CD4-positive, alpha-beta T cell treated with Interleukin-15 for 4 hours (primary cell): ENCODE measurements at regions not wholly inside any gene's neighbourhood (a gene's known extent, or its start where the extent isn't known, plus 50 kb on each side); places are given as distances from the start of the nearest gene placed in this dataset.
A peak's percentile ranks its signal among the peaks of the same experiment; 100 is the strongest.

Experiments used
- DNase-seq: peaks from one replicate; pipeline ENCODE4 v3.0.0-alpha.2; 2020; ENCODE audit warnings: low spot score

- no peak for DNase-seq
Measured at GRCh38 chr6:168908166-168908565, 345.5 kb downstream of the THBS2 start.

GRCh38 chr6:168906391-168906790 lies 347.3 kb downstream of the THBS2 start:
- DNase-seq = no peak

- peak; percentile 37 for DNase-seq
Measured at GRCh38 chr6:168905451-168906090, 348.1 kb downstream of the THBS2 start.

- no peak for DNase-seq
Measured at GRCh38 chr6:168903613-168904345, 349.9 kb downstream of the THBS2 start.

- no peak for DNase-seq
Measured at GRCh38 chr6:168902075-168902474, 351.6 kb downstream of the THBS2 start.

- DNase-seq = no peak
Measured at GRCh38 chr6:168901076-168901475, 352.6 kb downstream of the THBS2 start.

DNA sequence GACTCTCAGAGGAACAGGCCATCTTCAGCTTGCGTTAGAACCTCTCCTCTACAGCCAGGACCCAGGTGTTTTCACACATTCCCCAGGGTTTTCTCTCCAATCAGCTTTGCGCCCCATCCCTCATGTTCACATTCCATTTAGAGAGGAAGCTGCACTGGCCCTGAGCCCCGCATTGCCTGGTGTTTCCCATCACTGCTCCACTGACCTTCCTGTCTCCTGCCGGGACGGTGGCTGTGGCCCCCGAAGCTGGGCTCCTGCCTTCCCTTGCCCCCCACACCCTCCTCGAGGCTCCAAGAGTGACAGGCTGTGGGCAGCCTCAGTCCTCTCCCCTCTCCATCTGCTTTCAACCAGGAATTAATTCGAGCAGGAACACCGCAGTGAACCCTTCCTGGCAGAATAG lies 357.3 kb downstream of the THBS2 start:
- DNase-seq = no peak

- DNase-seq = peak; percentile 76
Measured at GRCh38 chr6:168895102-168895812, 358.4 kb downstream of the THBS2 start.

GRCh38 chr6:168892031-168892430 lies 361.6 kb downstream of the THBS2 start:
- DNase-seq = no peak

DNA sequence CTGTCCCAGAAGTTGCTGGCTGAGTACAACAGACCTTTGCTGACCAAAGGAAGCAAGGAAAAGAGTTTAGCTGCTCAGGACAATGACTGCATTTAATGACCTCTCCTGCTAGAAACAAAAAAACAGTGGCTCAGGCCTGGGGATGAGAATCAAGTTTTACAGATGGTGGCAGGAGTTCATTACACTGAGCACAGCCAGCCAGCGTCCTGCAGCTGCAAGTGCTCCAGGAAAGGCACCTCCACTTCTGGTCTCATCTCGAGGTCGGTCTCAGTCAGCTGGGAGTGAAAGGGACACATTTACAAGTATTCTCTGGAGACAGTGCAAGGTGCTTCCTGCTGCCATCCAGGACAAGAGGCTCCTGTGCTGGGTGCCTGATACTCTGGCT lies 362.7 kb downstream of the THBS2 start:
- no peak for DNase-seq

DNA sequence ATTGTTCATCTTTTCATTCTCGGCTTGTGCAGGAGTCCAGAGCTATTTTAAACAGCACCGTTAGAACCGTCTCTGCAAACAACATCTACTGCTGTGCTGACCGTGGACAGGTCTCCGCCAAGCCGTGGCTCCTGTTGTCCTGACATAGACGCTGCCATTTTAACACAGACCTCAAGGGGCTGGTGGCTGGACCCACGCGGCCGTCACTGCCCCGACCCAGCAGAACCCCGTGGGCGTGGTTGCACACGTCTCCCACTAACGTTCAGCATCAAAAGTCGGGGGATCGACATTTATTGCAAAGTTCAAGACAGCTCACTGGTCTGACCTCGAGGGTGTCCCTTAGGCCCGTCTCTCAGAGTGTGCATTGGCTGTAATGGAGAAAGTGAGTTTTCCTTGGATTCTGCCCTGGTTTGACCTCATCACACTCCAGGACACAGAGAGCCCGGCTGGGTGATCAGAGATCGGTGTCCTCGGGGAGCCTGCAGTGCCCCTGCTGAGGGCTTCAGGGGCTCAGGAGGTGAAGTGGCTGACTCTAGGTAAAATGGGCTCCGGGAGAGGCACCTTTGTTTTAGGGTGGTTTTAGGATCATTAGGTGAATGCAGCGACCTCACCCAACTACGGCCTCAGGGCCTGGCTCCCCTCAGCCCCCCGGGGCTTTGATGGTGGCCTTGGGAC lies 363.2 kb downstream of the THBS2 start:
- DNase-seq = no peak

DNA sequence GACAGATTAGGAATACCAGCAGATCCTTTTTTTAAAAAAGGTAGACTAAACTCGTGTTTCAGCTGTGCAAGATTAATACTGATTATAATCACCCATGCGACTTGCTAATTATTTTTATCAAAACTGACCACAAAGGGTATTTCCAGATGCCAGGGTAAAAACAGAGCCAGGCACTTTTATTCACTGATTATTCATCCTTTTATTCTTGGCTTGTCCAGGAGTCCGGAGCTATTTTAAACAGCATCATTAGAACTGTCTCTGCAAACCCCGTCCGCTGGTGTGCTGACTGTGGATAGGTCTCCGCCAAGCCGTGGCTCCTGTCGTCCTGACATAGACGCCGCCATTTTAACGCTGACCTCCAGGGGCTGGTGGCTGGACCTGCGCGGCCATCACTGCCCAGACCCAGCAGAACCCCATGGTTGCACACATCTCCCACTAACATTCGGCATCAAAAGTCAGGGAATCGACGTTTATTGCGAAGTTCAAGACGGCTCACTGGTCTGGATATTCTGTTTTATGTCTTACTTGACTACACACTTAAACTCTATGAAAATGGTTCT lies 364.8 kb downstream of the THBS2 start:
- DNase-seq = no peak

GRCh38 chr6:168888102-168888501 lies 365.5 kb downstream of the THBS2 start:
- DNase-seq = no peak

DNA sequence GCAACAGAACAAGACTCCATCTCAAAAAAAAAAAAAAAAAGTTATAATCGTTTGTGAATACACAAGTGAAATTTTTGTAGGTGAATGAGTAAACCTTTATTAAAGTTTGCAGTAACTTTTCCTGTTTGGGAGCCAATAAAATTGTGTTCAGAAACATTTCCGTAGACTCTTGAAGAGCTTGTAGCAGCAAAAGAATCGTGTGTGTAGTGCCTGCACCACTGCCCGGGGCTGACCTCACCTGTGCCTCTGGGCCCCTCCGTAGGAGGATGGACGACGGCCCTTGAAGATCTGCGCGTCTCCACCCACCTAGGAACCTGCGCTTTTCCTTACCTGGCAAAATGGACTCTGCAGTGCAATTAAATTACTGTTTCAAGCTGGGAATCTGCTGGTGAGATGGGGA lies 366.0 kb downstream of the THBS2 start:
- DNase-seq = no peak

DNA sequence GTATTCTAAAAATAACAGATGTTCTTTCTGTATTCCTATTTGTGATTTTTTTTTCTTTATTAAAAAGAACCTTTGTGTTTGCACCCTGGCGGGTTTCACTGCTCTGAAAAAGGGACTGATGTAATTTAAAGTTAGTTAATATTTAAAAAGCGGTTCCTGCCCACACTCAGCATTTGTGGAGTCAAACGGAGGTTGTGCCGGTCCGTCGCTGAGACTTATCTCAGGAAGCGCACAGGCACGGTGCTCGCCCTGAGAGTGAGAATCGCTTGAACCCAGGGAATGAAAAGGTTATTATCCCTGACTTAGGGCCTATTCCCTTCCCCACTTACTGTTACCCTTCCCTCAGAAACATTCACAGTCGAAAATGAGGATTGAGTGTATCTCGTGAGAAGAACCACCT lies 366.7 kb downstream of the THBS2 start:
- DNase-seq = no peak

GRCh38 chr6:168885751-168886742 lies 367.6 kb downstream of the THBS2 start:
- DNase-seq = no peak

DNA sequence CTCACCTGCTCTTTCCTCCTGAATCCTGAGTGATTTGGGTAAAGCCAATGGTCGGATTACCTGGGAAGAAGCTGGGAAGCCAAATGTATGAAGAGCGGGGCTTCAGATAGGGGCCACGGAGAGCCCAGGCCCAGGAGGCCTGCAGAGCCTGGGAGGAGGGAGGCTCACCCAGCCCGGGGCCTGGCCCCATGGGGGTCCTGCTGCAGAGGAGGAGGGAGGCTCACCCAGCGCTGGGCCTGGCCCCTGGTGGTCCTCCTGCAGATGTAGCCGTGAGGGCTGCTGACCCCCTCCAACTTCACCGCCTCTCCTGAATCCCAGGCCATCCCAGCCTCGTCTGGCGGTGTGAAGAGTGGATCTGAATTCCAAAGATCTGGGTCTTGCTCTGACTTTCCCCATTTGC lies 368.4 kb downstream of the THBS2 start:
- DNase-seq = no peak

DNA sequence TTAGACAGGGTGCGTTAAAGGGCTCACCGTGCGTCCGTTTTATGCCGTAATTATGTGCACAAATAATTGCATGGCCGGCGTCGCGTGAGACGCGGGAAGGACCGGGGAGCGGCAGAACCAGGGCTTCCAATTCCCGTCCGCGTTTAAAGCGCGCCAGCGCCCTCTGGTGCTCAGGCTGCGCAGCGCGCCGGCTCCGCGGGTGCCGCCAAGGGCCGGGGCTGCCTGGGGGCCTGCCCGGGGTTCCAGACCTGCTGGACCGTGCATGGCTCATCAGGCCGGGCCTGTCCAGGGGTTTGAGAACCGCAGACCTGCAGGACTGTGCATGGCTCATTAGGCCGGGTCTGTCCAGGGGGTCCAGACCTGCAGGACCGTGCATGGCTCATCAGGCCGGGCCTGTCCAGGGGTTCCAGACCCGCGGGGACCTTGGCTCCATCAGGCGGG lies 369.0 kb downstream of the THBS2 start:
- DNase-seq = peak; percentile 77

DNA sequence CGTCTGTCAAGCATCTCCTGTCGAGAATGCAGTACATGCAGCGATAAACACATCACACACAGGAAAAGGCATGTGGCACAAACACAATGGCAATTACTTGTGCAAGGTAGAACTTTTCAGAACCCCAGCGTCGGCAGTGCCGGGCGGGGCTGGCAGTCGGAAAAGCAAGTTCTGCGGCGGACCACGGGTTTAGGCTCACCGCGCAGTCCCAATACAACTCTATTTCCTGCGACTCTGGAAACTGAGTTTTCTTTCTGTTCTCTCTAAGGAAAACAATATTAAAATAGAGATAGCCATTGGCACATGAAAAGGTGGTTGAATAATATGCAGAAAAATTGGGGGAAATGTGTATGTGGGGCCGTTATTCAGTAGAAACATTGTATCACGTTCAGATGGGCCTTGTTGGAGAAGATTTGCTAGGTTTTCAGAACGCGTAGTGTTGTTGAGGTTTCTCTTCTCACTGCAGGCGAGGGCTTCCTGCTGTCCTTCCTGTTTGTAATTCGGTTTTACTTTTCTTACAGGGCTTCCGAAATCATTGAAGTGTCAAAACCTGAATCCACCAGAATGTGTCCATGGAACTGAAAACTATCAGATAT lies 369.5 kb downstream of the THBS2 start:
- no peak for DNase-seq

DNA sequence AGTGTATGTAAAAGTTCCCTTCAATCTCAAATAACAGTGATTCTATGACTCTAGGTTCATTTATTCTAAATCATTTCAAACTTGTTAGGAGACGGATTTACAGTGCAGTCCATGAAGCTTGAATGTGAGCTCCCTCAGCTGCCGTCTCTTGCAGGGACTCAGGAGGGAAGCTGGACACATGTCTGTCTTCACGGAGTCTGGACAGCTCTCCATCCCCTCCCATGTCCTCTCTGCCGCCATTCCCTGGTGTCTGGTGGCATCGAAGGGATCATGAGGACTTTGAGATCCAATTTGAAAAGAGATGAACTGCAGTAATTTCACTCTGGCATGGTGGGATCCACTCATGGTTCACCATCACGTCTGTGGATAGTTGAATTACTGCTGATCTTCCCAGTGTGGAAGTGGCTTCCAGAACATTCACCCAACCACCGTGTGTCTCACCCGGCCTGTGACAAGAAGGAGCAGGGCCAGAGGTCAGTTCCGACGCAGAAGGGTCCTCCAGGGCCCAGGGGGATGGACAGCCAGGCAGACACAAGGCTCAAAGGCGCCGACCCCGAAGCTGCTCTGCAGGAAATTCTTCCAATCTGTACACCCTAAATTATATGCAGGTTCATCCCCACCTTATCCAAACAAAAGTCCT lies 370.1 kb downstream of the THBS2 start:
- DNase-seq = no peak
